ENCODE measurements at regions not wholly inside any gene's neighbourhood (a gene's known extent, or its start where the extent isn't known, plus 50 kb on each side); places are given as distances from the start of the nearest gene placed in this dataset.

DNA sequence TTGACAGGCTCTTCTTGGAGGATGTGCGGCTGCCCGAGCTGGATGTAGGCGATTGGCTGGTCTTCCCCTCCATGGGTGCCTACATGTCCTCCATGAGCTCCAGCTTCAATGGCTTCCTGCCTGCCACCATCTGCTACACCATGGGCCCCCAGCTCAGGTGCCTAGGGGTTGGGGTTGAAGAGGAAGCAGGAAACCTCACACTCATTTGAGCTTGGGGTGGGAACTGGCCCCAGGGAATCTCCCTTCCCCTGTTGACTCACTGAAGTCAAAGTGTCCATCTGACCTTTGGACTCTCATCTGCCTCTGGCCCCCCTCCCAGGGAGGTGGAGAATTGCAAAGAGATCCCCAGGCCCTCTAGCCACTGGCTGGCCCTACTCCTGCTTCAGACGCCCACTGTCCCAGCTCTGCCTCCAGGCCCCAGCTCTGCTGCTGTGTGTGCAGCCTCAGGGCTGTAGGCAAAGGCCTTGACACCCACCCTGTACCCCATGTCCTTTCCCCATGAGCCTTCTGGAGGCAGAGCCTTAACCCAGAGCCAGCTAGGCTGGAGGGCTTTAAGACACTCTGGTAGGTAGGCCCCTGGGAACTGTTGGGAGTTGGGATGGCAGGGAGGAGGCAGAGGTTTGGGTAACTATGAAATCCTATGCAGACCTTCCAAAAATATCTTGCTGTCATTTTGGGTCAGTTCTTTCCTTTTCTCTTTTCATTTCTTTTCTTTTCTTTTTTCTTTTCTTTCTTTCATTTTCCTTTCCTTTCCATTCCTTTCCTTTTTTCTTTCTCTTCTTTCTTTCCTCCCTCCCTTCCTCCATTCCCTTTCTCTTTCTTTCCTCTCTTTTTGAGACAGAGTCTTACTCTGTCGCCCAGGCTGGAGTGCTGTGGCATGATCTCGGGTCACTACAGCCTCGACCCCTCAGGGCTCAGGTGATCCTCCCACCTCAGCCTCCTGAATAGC is 66.9 kb upstream of the TINAGL1 start:
- Histone ChIP-seq H3K27me3 (ENCODE audit: low read length) (no peaks in the 10 kb centered on the region), H4K20me1 (ENCODE audit: low read depth, low read length) (no peaks in the 10 kb centered on the region), H3K79me2 (ENCODE audit: insufficient read depth, low read length) (no peaks in the 10 kb centered on the region), H3K4me3 (ENCODE audit: insufficient read depth, low read length, poor library complexity, severe bottlenecking) (no peak overlapping the region), H2AFZ (ENCODE audit: low read depth, low read length, severe bottlenecking) (no peak overlapping the region), H3K4me2 (ENCODE audit: low read depth, low read length, poor library complexity, severe bottlenecking) (no peak overlapping the region), H3F3A (ENCODE audit: insufficient read depth) (no peaks in the 10 kb centered on the region), H3K36me3 (ENCODE audit: low read length) (no peaks in the 10 kb centered on the region), H3K27ac (ENCODE audit: low read depth, low read length) (no peak overlapping the region), H3K9me2 (replicated peaks; ENCODE audit: insufficient read depth, low read length) (no peaks in the 10 kb centered on the region), H3K9ac (ENCODE audit: low read length) (no peak overlapping the region), H3K9me3 (ENCODE audit: insufficient read depth, low read length) (peaks cover 11% of the 10 kb centered on the region; the same call in 1 of the 2 replicates)
- TF ChIP-seq EZH2phosphoT487 (conservative IDR thresholded peaks at IDR 0.05; ENCODE audit: low read length): no peak
- TF ChIP-seq, protein P1, sequence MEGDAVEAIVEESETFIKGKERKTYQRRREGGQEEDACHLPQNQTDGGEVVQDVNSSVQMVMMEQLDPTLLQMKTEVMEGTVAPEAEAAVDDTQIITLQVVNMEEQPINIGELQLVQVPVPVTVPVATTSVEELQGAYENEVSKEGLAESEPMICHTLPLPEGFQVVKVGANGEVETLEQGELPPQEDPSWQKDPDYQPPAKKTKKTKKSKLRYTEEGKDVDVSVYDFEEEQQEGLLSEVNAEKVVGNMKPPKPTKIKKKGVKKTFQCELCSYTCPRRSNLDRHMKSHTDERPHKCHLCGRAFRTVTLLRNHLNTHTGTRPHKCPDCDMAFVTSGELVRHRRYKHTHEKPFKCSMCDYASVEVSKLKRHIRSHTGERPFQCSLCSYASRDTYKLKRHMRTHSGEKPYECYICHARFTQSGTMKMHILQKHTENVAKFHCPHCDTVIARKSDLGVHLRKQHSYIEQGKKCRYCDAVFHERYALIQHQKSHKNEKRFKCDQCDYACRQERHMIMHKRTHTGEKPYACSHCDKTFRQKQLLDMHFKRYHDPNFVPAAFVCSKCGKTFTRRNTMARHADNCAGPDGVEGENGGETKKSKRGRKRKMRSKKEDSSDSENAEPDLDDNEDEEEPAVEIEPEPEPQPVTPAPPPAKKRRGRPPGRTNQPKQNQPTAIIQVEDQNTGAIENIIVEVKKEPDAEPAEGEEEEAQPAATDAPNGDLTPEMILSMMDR (IDR thresholded peaks at IDR 0.05; ENCODE audit: insufficient read depth, low read length, poor library complexity, severe bottlenecking): no peak

DNA sequence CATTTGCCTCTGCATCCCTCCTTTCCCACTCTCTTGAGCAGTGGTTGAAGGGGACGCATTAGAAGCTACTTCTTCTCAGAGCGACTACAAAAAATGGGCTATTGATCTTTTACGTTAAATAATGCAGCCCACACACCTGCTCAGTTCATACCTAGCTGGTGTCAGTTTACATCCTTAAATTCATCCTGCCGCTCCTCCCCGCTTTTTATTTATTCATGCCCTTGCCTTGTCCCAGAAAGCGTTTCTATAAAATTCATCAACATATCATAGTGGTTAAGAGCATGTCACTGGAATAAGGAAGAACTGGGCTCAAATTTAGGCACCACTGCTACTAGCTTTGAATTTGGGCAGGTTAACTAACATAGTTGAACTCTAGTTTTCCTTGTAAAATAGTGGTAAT is 66.0 kb upstream of the TINAGL1 start:
- no peaks in the 10 kb centered on the region for H4K20me1 ChIP-seq (ENCODE audit: low read depth, low read length)
- no peaks in the 10 kb centered on the region for H3F3A ChIP-seq (ENCODE audit: insufficient read depth)
- no peaks in the 10 kb centered on the region for H3K27me3 ChIP-seq (ENCODE audit: low read length)
- H3K9me2 ChIP-seq (replicated peaks; ENCODE audit: insufficient read depth, low read length): no peaks in the 10 kb centered on the region
- H3K4me2 ChIP-seq (ENCODE audit: low read depth, low read length, poor library complexity, severe bottlenecking): no peak overlapping the region
- no peak overlapping the region for H2AFZ ChIP-seq (ENCODE audit: low read depth, low read length, severe bottlenecking)
- no peak for TF ChIP-seq EZH2phosphoT487 (conservative IDR thresholded peaks at IDR 0.05; ENCODE audit: low read length)
- TF ChIP-seq, protein P1 (IDR thresholded peaks at IDR 0.05; ENCODE audit: insufficient read depth, low read length, poor library complexity, severe bottlenecking): no peak
- no peak overlapping the region for H3K4me3 ChIP-seq (ENCODE audit: insufficient read depth, low read length, poor library complexity, severe bottlenecking)
- no peaks in the 10 kb centered on the region for H3K36me3 ChIP-seq (ENCODE audit: low read length)
- no peak overlapping the region for H3K9ac ChIP-seq (ENCODE audit: low read length)
- H3K9me3 ChIP-seq (ENCODE audit: insufficient read depth, low read length): peaks cover 16% of the 10 kb centered on the region; the same call in 1 of the 2 replicates
- no peak overlapping the region for H3K27ac ChIP-seq (ENCODE audit: low read depth, low read length)
- no peaks in the 10 kb centered on the region for H3K79me2 ChIP-seq (ENCODE audit: insufficient read depth, low read length)

DNA sequence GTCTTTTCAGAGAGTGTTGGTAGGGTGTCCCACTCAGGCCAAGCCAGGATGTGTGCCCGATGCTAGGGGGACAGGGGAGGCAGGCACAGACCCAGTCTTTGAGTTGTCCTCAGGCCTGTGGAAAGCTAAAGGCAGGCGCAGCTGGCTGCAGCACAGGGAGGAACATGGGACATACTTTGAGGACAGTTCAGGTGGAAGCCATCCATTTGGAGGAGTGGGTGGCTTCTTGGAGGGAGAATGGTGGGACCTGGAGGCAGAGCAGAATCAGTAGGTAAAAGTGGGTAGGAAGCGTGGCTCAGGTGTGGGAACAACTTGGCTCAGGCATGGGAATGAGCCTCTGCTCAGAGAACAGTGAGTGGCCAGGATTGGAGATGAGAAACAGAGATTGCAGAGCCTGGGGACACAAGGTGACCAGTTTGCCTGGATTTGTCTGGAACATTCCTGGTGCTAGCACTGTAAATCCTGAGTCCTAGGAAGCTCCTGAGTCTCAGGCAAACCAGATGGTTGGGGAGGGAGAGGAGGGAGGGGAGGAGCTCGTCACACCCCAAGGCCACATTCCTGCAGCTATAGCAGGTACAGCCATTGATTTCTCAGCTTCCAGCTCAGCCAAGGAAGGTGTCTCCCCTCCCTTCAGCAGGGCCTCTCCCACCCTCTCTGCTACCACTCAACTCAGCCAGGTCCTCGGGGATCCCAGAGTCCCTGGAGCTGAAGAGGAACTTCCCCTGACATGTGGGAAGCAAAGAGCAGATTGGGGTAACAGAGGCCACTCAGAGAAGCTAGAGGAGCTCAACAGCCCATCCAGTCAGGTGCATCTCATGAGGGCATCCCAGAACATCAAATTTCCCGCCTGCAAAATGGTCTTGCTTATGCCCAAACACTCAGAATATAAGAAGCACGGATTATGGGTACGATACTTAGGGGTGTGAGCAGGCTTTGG is 65.2 kb upstream of the TINAGL1 start:
- Histone ChIP-seq H3K9ac (ENCODE audit: low read length) (no peak overlapping the region), H3K9me3 (ENCODE audit: insufficient read depth, low read length) (peaks cover 16% of the 10 kb centered on the region; the same call in 1 of the 2 replicates), H3K4me2 (ENCODE audit: low read depth, low read length, poor library complexity, severe bottlenecking) (no peak overlapping the region), H3K4me3 (ENCODE audit: insufficient read depth, low read length, poor library complexity, severe bottlenecking) (no peak overlapping the region), H2AFZ (ENCODE audit: low read depth, low read length, severe bottlenecking) (no peak overlapping the region), H4K20me1 (ENCODE audit: low read depth, low read length) (no peaks in the 10 kb centered on the region), H3K36me3 (ENCODE audit: low read length) (no peaks in the 10 kb centered on the region), H3K27ac (ENCODE audit: low read depth, low read length) (no peak overlapping the region), H3F3A (ENCODE audit: insufficient read depth) (no peaks in the 10 kb centered on the region), H3K27me3 (ENCODE audit: low read length) (no peaks in the 10 kb centered on the region), H3K79me2 (ENCODE audit: insufficient read depth, low read length) (no peaks in the 10 kb centered on the region), H3K9me2 (replicated peaks; ENCODE audit: insufficient read depth, low read length) (no peaks in the 10 kb centered on the region)
- TF ChIP-seq EZH2phosphoT487 (conservative IDR thresholded peaks at IDR 0.05; ENCODE audit: low read length): no peak
- TF ChIP-seq, protein P1 (IDR thresholded peaks at IDR 0.05; ENCODE audit: insufficient read depth, low read length, poor library complexity, severe bottlenecking): no peak

All from SU-DHL-6 (cell line).